Epithelial cell of proximal tubule (primary cell): ENCODE measurements at regions not wholly inside any gene's neighbourhood (a gene's known extent, or its start where the extent isn't known, plus 50 kb on each side); places are given as distances from the start of the nearest gene placed in this dataset.

Experiments
- DNase-seq: peaks from one replicate; pipeline ENCODE4 v3.0.0-alpha.2; 2011; ENCODE audit warnings: low read depth
- H3K4me3 ChIP-seq: 2 replicates; pipeline ENCODE4 v1.5.1; 2011; ENCODE audit warnings: low read depth, mild to moderate bottlenecking, low read length
- TF ChIP-seq, protein P1 (sequence below): conservative IDR thresholded peaks from 2 replicates; pipeline ENCODE4 v1.5.1; 2012; ENCODE audit warnings: low read depth, mild to moderate bottlenecking, low read length

- DNase-seq = no peak
- H3K4me3 ChIP-seq = no peak overlapping the region
Observed at GRCh38 chr5:119878712-119879111, 249.4 kb downstream of the FAM170A start.

DNA sequence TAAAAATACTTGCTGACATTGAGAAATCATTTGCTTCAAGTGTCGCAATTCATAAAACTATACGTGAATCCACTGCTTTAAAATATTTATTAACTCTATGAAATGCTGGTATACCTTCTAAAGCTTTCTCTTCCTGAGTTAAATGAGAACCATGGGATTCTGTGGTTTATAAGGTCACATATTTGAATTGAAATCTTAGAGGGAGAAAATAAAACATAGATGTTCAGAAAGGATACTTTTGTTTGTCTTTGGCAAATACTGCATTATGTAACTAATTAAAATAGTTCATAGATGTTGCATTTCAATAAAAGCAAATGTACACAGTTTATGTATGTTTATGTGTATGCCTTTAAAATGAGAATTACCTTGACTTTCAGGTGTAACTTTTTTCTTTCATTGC lies 250.1 kb downstream of the FAM170A start:
- TF ChIP-seq, protein P1, sequence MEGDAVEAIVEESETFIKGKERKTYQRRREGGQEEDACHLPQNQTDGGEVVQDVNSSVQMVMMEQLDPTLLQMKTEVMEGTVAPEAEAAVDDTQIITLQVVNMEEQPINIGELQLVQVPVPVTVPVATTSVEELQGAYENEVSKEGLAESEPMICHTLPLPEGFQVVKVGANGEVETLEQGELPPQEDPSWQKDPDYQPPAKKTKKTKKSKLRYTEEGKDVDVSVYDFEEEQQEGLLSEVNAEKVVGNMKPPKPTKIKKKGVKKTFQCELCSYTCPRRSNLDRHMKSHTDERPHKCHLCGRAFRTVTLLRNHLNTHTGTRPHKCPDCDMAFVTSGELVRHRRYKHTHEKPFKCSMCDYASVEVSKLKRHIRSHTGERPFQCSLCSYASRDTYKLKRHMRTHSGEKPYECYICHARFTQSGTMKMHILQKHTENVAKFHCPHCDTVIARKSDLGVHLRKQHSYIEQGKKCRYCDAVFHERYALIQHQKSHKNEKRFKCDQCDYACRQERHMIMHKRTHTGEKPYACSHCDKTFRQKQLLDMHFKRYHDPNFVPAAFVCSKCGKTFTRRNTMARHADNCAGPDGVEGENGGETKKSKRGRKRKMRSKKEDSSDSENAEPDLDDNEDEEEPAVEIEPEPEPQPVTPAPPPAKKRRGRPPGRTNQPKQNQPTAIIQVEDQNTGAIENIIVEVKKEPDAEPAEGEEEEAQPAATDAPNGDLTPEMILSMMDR = no peak
- no peak for DNase-seq

More at GRCh38 chr5:119878712-119879111, 249.4 kb downstream of the FAM170A start:
- TF ChIP-seq, protein P1 = no peak

DNA sequence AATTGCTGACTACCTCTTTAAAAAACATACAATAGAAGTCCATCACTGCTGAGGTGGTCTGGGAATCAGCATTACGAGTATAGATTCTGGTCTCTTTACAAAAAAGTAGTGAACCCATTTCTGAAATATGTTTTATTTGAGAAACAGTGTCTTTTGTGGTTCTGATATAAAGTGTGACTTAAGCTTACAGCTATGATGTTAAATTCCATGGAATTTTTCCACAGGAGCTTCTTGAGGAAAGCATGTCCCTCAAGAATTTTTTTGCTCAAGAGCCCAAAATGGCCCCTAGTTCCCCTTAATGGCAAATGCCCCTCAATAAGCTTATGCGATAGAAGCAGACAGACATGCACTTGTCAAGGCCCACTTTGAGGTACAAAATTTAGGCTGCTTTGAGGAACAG lies 265.7 kb downstream of the FAM170A start:
- TF ChIP-seq, protein P1 = no peak
- no peak overlapping the region for H3K4me3 ChIP-seq
- DNase-seq = no peak

More for the DNA sequence above, 250.1 kb downstream of the FAM170A start:
- H3K4me3 ChIP-seq = no peak overlapping the region

- no peak for DNase-seq
- TF ChIP-seq, protein P1 = no peak
- H3K4me3 ChIP-seq = no peak overlapping the region
Observed at GRCh38 chr5:119896826-119897536, 267.6 kb downstream of the FAM170A start.

- no peak for DNase-seq
- TF ChIP-seq, protein P1 = no peak
- H3K4me3 ChIP-seq = no peak overlapping the region
Observed at GRCh38 chr5:119897537-119898370, 268.4 kb downstream of the FAM170A start.

DNA sequence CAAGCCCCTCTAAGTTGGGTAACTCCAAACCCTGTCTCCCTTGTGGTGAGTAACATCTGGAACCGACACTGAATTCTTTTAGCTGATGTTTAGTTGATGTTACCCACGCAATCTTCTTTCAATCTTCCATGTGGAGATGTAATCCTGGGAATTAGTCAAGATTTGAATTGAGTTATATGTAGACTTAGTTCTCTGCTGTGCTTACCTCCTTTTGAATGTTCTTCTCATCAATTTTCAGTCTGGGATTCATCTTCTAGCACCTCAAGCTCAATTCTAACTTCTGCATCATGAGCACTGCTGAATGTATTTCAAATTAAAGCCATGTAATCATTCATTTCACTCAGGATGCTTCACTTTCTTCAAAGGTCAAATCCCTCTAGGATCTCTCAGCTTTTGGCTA lies 270.6 kb downstream of the FAM170A start:
- TF ChIP-seq, protein P1 = no peak
- DNase-seq = no peak
- H3K4me3 ChIP-seq = no peak overlapping the region
